ENCODE measurements at regions not wholly inside any gene's neighbourhood (a gene's known extent, or its start where the extent isn't known, plus 50 kb on each side); places are given as distances from the start of the nearest gene placed in this dataset.

DNA sequence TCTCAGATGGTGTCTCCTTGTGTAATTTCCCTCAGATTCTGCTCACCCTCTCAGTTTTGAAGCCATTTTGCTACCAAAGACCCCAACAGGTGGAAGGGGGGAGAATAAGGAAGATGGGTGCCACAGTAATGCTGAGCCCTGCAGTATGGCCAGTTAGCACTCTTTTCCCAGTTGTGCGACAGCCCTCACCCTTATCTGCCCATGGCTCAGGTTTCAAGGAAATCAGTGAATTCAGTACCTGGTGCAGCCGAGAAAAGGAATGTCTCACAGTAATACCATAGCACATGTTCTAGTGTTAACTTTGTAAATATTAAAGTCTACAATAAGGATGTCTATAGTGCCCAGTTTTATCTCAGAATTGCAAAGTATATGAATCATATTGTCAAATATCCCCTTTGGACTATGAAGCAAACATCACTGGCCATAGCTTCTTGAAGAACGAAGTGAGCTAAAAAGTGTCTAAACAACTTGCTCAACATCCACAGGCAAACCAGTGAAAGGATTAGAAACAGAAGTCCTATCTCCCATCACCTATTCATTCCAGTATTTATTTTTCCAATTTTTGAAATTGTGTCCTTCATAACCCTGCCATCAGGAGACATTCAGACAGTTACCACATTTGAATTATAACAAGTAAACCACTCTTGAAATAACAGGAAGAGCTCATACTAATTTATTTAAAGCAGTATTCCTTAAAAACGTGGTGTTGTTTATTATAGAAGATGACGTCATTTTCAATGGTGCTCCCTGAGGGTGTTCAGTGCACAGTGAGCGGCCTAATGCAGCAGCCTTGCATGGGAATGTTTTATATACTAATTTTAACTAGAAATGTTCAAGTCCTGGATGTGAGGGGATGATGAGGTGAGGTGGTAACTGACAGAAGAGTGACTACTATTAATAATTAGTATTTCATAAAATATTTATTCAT is 366.2 kb downstream of the TFAP2A start:
- TF ChIP-seq CTCF (IDR thresholded peaks at IDR 0.05) (no peak), POLR2A (IDR thresholded peaks at IDR 0.05) (no peak)
